ENCODE measurements at regions not wholly inside any gene's neighbourhood (a gene's known extent, or its start where the extent isn't known, plus 50 kb on each side); places are given as distances from the start of the nearest gene placed in this dataset.

DNA sequence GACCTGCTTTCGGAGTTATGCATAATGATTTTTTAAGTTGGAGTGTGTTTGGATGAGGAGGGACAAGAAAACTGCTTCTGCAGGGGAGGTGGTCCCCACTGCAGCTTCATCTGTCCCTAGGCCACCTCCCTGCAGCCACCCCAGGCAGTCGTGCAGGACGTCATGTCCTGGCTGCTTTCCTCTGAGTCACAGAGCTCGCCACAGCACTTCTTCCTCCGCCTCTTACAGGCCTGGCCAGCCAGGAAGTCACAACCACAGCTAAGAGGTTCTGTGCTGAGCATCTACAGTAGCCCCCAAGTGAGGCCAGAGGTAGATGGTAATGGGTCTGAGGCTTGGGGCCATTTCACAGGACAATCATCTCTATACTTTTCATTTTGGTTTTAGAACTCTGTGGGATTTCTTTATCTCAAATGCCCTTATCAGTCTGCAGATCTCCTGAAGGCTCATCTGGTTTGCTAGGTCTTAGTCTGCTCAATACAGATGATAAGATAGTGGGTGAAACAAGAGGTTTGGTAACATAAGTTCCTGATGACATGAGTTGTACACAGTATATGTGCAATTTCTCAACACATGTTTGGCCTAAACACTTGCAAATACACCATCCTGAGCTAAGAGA lies 106.4 kb downstream of the ARF6 start:
- no peak for DNase-seq (ENCODE audit: low read depth)

DNA sequence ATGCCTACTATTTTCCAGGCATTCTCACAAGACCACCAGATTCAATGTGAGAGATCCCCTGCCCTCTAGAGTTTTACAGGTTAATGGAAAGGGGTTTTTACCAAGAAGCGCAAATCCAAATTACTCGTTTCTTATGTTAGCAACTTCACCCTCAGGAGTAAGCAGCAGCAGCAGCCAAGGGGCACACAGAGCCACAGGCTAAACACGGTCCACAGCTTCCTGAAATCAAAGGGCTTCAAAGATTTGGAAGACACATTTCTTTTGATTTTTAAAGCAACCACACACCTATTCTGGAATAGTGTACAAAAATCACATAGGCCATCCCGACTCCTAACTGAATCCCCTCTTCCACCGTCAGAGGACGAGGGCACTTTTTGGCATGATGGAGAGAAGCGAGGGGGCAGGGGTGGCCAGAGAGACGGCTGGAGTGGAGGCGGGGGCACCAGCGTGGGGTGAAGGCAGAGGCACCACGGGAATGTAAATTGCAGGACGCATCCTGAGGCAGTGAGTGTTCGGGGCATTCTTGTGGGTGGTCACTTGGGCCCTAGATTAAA lies 107.0 kb downstream of the ARF6 start:
- no peak overlapping the region for H3K4me3 ChIP-seq (ENCODE audit: low read depth, low read length)
- H3K27me3 ChIP-seq (ENCODE audit: control insufficient read depth, insufficient read depth, low read length) = no peaks in the 10 kb centered on the region
- DNase-seq (ENCODE audit: low read depth) = no peak
- H3K36me3 ChIP-seq (ENCODE audit: control insufficient read depth, insufficient read depth, low read length) = no peaks in the 10 kb centered on the region
- TF ChIP-seq, protein P1, sequence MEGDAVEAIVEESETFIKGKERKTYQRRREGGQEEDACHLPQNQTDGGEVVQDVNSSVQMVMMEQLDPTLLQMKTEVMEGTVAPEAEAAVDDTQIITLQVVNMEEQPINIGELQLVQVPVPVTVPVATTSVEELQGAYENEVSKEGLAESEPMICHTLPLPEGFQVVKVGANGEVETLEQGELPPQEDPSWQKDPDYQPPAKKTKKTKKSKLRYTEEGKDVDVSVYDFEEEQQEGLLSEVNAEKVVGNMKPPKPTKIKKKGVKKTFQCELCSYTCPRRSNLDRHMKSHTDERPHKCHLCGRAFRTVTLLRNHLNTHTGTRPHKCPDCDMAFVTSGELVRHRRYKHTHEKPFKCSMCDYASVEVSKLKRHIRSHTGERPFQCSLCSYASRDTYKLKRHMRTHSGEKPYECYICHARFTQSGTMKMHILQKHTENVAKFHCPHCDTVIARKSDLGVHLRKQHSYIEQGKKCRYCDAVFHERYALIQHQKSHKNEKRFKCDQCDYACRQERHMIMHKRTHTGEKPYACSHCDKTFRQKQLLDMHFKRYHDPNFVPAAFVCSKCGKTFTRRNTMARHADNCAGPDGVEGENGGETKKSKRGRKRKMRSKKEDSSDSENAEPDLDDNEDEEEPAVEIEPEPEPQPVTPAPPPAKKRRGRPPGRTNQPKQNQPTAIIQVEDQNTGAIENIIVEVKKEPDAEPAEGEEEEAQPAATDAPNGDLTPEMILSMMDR (IDR thresholded peaks at IDR 0.05; ENCODE audit: insufficient read depth, low read length, poor library complexity, severe bottlenecking) = no peak

More for the DNA sequence above, 106.4 kb downstream of the ARF6 start:
- H3K27me3 ChIP-seq (ENCODE audit: control insufficient read depth, insufficient read depth, low read length) = no peaks in the 10 kb centered on the region
- H3K4me3 ChIP-seq (ENCODE audit: low read depth, low read length) = no peak overlapping the region
- TF ChIP-seq, protein P1 (IDR thresholded peaks at IDR 0.05; ENCODE audit: insufficient read depth, low read length, poor library complexity, severe bottlenecking) = no peak
- H3K36me3 ChIP-seq (ENCODE audit: control insufficient read depth, insufficient read depth, low read length) = no peaks in the 10 kb centered on the region

DNA sequence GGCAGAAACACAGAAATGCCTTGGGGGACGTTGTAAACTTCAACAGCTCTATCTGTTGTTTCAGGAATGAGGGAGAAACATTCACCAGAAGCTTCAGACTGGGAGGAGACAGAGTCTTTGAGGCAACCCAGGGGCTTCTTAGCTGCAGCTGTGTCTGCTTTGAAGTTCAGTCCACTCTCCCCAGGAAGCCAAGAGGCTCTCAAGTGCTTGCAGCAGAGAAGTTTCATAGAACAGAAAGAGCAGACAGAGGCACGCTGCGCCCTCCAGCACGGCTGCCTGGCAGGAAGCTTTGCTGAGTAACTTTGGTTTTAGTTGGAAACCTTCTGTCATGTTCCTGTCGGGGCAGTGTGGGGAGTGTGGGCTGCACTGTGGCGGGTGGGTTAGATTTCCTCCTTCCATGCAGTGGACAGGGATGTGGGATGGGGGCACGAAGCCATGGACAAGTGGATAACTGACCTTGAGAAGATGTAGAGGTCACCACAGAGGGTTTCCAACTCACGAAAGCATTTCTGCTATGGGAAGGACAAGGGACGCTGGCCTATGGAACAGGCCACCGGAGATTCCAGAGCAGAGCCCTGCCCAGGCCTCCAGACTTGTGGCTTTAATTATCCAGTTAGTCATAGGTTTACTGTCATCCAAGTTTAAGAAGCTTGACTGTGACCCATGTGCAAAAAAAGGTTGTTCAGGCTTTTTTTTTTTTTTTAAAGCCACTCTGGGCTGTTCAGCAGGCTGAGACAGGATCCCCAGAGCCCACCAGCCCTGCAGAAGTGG lies 107.7 kb downstream of the ARF6 start:
- H3K27me3 ChIP-seq (ENCODE audit: control insufficient read depth, insufficient read depth, low read length) = no peaks in the 10 kb centered on the region
- DNase-seq (ENCODE audit: low read depth) = no peak
- no peaks in the 10 kb centered on the region for H3K36me3 ChIP-seq (ENCODE audit: control insufficient read depth, insufficient read depth, low read length)
- TF ChIP-seq, protein P1 (IDR thresholded peaks at IDR 0.05; ENCODE audit: insufficient read depth, low read length, poor library complexity, severe bottlenecking) = no peak
- no peak overlapping the region for H3K4me3 ChIP-seq (ENCODE audit: low read depth, low read length)

DNA sequence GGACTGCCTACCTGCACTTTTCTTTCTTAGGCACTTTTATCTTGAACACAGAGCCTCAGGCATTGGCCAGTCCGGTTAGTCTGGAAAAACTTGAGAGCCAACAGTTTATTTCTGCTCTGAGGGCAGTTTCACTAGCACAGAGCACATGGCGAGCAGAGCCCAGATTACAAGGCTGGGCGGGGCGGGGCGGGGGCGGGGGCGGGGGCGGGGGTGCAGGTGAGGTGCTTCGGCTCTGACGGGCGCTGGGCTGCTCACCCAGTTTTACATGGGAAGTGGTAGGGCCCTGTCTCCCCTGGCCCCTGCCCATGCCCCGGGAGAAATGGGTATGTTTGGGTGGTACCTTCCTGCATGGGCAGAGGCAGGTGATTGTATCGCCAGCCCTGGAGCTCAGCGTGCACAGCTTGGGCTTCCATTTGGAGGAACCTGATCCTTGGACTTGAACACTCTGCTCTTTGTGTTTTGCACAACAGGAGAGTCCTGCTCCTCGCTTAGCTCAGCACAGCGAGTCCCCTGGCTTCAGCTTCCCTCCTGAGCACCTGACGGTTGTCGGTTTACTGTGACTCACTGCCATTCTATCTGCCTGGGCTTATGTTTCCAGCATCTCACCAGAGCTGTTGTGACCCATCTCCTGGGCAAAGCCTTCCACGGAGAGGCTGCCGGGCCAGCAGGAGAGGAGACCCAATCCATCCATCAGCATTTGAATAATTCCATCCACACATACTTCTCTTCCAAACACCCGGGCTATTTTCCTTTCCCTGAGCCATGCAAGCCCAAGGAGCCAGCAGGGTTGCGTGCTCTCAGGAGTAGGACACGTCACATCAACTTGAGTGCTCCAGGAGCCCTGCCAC lies 108.5 kb downstream of the ARF6 start:
- Histone ChIP-seq H3K36me3 (ENCODE audit: control insufficient read depth, insufficient read depth, low read length) (no peaks in the 10 kb centered on the region), H3K4me3 (ENCODE audit: low read depth, low read length) (no peak overlapping the region), H3K27me3 (ENCODE audit: control insufficient read depth, insufficient read depth, low read length) (no peaks in the 10 kb centered on the region)
- TF ChIP-seq, protein P1 (IDR thresholded peaks at IDR 0.05; ENCODE audit: insufficient read depth, low read length, poor library complexity, severe bottlenecking) = no peak
- DNase-seq (ENCODE audit: low read depth) = no peak

DNA sequence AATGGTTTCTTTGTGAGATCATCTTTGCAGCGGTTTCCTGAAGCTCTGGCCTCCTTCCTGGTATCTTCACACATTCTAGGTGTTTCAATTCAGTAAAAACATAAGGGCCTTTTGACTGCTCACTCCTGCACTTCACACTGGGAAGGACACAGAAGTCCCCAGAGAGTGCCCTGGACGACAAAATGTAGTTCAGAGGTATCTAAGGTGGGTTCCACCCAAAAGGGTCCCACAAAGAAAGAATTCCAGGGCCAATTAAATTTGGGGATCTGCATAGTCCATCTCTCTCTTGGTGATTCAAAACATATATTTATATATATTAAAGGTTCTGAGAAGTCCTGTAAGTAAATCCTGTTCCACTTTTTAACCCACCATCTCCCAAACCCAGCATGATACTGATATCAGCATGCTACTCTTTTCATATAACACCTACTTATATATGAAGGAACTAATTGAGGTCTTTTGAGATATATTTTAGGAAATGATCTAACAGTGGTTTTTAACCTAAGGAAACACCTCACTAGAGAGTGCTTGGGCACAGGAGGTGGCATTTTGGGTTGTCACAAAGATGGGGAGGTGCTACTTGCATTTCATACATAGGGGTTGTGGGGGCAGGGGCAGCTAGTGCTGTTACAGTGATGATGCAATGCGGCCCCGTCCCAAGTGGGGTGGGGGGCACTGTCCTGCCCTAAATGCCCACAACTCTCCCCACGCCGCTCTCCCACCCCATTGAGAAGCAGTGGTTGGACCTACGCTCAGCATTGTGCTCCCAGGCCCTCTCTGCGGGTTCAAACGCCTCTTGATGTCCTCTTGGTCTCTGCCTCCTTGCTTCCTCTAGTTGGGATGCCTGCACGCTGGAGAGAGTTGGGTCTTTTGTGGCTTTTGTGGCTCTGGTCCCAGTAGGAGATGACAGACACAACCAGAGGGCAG lies 109.4 kb downstream of the ARF6 start:
- Histone ChIP-seq H3K27me3 (ENCODE audit: control insufficient read depth, insufficient read depth, low read length) (no peaks in the 10 kb centered on the region), H3K36me3 (ENCODE audit: control insufficient read depth, insufficient read depth, low read length) (no peaks in the 10 kb centered on the region), H3K4me3 (ENCODE audit: low read depth, low read length) (no peak overlapping the region)
- no peak for DNase-seq (ENCODE audit: low read depth)
- TF ChIP-seq, protein P1 (IDR thresholded peaks at IDR 0.05; ENCODE audit: insufficient read depth, low read length, poor library complexity, severe bottlenecking) = no peak
